ENCODE measurements at regions not wholly inside any gene's neighbourhood (a gene's known extent, or its start where the extent isn't known, plus 50 kb on each side); places are given as distances from the start of the nearest gene placed in this dataset.

DNA sequence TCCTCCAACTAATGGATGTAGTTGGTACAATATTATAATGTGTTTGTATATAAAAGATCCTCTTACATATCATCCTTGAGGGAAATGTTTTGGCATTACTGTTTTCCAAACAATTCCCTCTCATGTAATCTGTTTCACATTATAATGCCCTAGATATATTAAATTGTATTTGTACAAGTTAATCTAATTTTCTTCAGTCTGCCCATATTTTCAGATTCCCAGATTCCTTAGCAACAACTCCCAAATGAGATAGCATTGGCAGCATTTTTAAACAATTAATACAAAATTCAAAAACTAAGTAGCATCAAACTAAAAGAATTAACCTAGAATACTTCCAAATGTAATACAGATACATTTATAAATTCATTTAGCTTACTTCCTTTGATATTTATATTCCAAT lies 860.2 kb downstream of the C12orf50 start:
- no peaks in the 10 kb centered on the region for H3K9me2 ChIP-seq (ENCODE audit: insufficient read depth, low read length)
- no peak overlapping the region for H3K4me3 ChIP-seq (ENCODE audit: low read length)
- H3F3A ChIP-seq (ENCODE audit: insufficient read depth, low read length, poor library complexity, severe bottlenecking): no peaks in the 10 kb centered on the region
- H3K9me3 ChIP-seq (ENCODE audit: low read length): peaks cover 8% of the 10 kb centered on the region
- no peaks in the 10 kb centered on the region for H4K20me1 ChIP-seq (ENCODE audit: insufficient read depth)
- H3K36me3 ChIP-seq (ENCODE audit: insufficient read depth, low read length): no peaks in the 10 kb centered on the region
- no peak overlapping the region for H3K4me2 ChIP-seq (ENCODE audit: low read length)
- H3K27me3 ChIP-seq (ENCODE audit: insufficient read depth, low read depth, low read length): no peaks in the 10 kb centered on the region
- no peak for TF ChIP-seq RAD21 (conservative IDR thresholded peaks at IDR 0.05)
- no peak for TF ChIP-seq EZH2 (IDR thresholded peaks at IDR 0.05; ENCODE audit: borderline replicate concordance, insufficient read depth, low read length, poor library complexity, severe bottlenecking)
- no peak for TF ChIP-seq MXI1 (conservative IDR thresholded peaks at IDR 0.05; ENCODE audit: poor library complexity, severe bottlenecking)
- TF ChIP-seq EP300 (conservative IDR thresholded peaks at IDR 0.05; ENCODE audit: poor library complexity, severe bottlenecking): no peak
- TF ChIP-seq TAF1 (IDR thresholded peaks at IDR 0.05; ENCODE audit: low read depth): no peak
- no peak for TF ChIP-seq CTCF (IDR thresholded peaks at IDR 0.05; ENCODE audit: poor library complexity, severe bottlenecking)
- TF ChIP-seq POLR2AphosphoS5 (IDR thresholded peaks at IDR 0.05): no peak
- TF ChIP-seq SMC3 (conservative IDR thresholded peaks at IDR 0.05; ENCODE audit: poor library complexity): no peak
- no peak for TF ChIP-seq REST (IDR thresholded peaks at IDR 0.05; ENCODE audit: borderline replicate concordance)
- no peak overlapping the region for H2AFZ ChIP-seq (ENCODE audit: low read depth, low read length)
- no peak overlapping the region for H3K9ac ChIP-seq (ENCODE audit: low read length)
- H3K79me2 ChIP-seq (replicated peaks; ENCODE audit: insufficient read depth, low read length): no peaks in the 10 kb centered on the region
- no peak overlapping the region for H3K27ac ChIP-seq (ENCODE audit: low read length)

GRCh38 chr12:87165733-87166375 lies 863.3 kb downstream of the C12orf50 start:
- H3F3A ChIP-seq (ENCODE audit: insufficient read depth, low read length, poor library complexity, severe bottlenecking): no peaks in the 10 kb centered on the region
- H3K36me3 ChIP-seq (ENCODE audit: insufficient read depth, low read length): no peaks in the 10 kb centered on the region
- peaks cover 8% of the 10 kb centered on the region for H3K9me3 ChIP-seq (ENCODE audit: low read length)
- H3K4me2 ChIP-seq (ENCODE audit: low read length): no peak overlapping the region
- no peak overlapping the region for H3K4me3 ChIP-seq (ENCODE audit: low read length)
- H3K27ac ChIP-seq (ENCODE audit: low read length): no peak overlapping the region
- no peaks in the 10 kb centered on the region for H4K20me1 ChIP-seq (ENCODE audit: insufficient read depth)
- no peaks in the 10 kb centered on the region for H3K9me2 ChIP-seq (ENCODE audit: insufficient read depth, low read length)
- no peak overlapping the region for H3K9ac ChIP-seq (ENCODE audit: low read length)
- H3K79me2 ChIP-seq (replicated peaks; ENCODE audit: insufficient read depth, low read length): no peaks in the 10 kb centered on the region
- H3K27me3 ChIP-seq (ENCODE audit: insufficient read depth, low read depth, low read length): no peaks in the 10 kb centered on the region
- TF ChIP-seq CTCF (IDR thresholded peaks at IDR 0.05; ENCODE audit: poor library complexity, severe bottlenecking) (no peak), EZH2 (IDR thresholded peaks at IDR 0.05; ENCODE audit: borderline replicate concordance, insufficient read depth, low read length, poor library complexity, severe bottlenecking) (no peak), EP300 (conservative IDR thresholded peaks at IDR 0.05; ENCODE audit: poor library complexity, severe bottlenecking) (no peak), SMC3 (conservative IDR thresholded peaks at IDR 0.05; ENCODE audit: poor library complexity) (no peak), POLR2AphosphoS5 (IDR thresholded peaks at IDR 0.05) (no peak), REST (IDR thresholded peaks at IDR 0.05; ENCODE audit: borderline replicate concordance) (no peak), RAD21 (conservative IDR thresholded peaks at IDR 0.05) (no peak), MXI1 (conservative IDR thresholded peaks at IDR 0.05; ENCODE audit: poor library complexity, severe bottlenecking) (no peak), TAF1 (IDR thresholded peaks at IDR 0.05; ENCODE audit: low read depth) (no peak)
- no peak overlapping the region for H2AFZ ChIP-seq (ENCODE audit: low read depth, low read length)

Measured in neural cell (in vitro differentiated cells).